DOHH2 (cell line): ENCODE measurements at regions not wholly inside any gene's neighbourhood (a gene's known extent, or its start where the extent isn't known, plus 50 kb on each side); places are given as distances from the start of the nearest gene placed in this dataset.

Experiments
- H3F3A ChIP-seq: fragments of 200-600 bp; sonication (generic), shearing (Covaris generic); 2 replicates; pipeline ENCODE4 v1.6.0; 2016; ENCODE audit warnings: antibody characterized with exemption, mild to moderate bottlenecking; ENCODE audit not compliant: control insufficient read depth, insufficient read depth
- H3K27ac ChIP-seq: fragments of 200-600 bp; sonication (generic); 2 replicates; pipeline ENCODE4 v1.5.1; 2014; ENCODE audit warnings: low read depth, mild to moderate bottlenecking, low read length, moderate library complexity
- H3K27me3 ChIP-seq: fragments of 200-600 bp; sonication (generic); 2 replicates; pipeline ENCODE4 v1.6.1; 2014; ENCODE audit warnings: mild to moderate bottlenecking, low read length, mixed read lengths; ENCODE audit not compliant: control insufficient read depth
- H3K36me3 ChIP-seq: fragments of 200-600 bp; sonication (generic); 2 replicates; pipeline ENCODE4 v1.6.1; 2014; ENCODE audit warnings: mild to moderate bottlenecking, low read length, moderate library complexity, mixed read lengths; ENCODE audit not compliant: control insufficient read depth
- H3K4me1 ChIP-seq: fragments of 200-600 bp; sonication (generic); 2 replicates; pipeline ENCODE4 v1.6.1; 2014; ENCODE audit warnings: mild to moderate bottlenecking, low read length, mixed read lengths; ENCODE audit not compliant: control insufficient read depth
- H3K4me2 ChIP-seq: fragments of 200-600 bp; sonication (generic); 2 replicates; pipeline ENCODE4 v1.6.0; 2014; ENCODE audit warnings: mild to moderate bottlenecking, low read length, moderate library complexity
- H3K4me3 ChIP-seq: fragments of 200-600 bp; sonication (generic); 2 replicates; pipeline ENCODE4 v1.5.1; 2014; ENCODE audit warnings: mild to moderate bottlenecking, low read length, mixed read lengths
- H3K79me2 ChIP-seq: fragments of 200-600 bp; sonication (generic); 2 replicates; pipeline ENCODE4 v1.6.1; 2014; ENCODE audit warnings: mild to moderate bottlenecking, low read length, mixed read lengths; ENCODE audit not compliant: control insufficient read depth
- H3K9me2 ChIP-seq: fragments of 200-600 bp; sonication (generic); replicated peaks from 2 replicates; pipeline ENCODE4 v1.6.1; 2014; ENCODE audit warnings: mild to moderate bottlenecking, low read length, mixed read lengths; ENCODE audit not compliant: control insufficient read depth
- H3K9me3 ChIP-seq: fragments of 200-600 bp; sonication (generic); 2 replicates; pipeline ENCODE4 v1.6.1; 2014; ENCODE audit warnings: antibody characterized with exemption, low read length, mixed read lengths; ENCODE audit not compliant: control insufficient read depth, insufficient read depth
- H4K20me1 ChIP-seq: fragments of 200-600 bp; sonication (generic); 2 replicates; pipeline ENCODE4 v1.6.0; 2014; ENCODE audit warnings: low read depth, mild to moderate bottlenecking, antibody characterized with exemption, low read length, moderate library complexity; ENCODE audit not compliant: control insufficient read depth, insufficient read depth
- EZH2phosphoT487 ChIP-seq: fragments of 200-600 bp; sonication (generic); IDR thresholded peaks from 2 replicates; pipeline ENCODE4 v1.6.1; 2017; ENCODE audit warnings: borderline replicate concordance, mild to moderate bottlenecking, antibody characterized with exemption, low read length, moderate library complexity, mixed read lengths
- TF ChIP-seq, protein P1 (sequence below): fragments of 200-600 bp; sonication (generic); IDR thresholded peaks from one replicate; pipeline ENCODE4 v1.5.1; 2014; ENCODE audit warnings: antibody characterized with exemption, mild to moderate bottlenecking, low read depth, low read length; ENCODE audit not compliant: poor library complexity, severe bottlenecking

DNA sequence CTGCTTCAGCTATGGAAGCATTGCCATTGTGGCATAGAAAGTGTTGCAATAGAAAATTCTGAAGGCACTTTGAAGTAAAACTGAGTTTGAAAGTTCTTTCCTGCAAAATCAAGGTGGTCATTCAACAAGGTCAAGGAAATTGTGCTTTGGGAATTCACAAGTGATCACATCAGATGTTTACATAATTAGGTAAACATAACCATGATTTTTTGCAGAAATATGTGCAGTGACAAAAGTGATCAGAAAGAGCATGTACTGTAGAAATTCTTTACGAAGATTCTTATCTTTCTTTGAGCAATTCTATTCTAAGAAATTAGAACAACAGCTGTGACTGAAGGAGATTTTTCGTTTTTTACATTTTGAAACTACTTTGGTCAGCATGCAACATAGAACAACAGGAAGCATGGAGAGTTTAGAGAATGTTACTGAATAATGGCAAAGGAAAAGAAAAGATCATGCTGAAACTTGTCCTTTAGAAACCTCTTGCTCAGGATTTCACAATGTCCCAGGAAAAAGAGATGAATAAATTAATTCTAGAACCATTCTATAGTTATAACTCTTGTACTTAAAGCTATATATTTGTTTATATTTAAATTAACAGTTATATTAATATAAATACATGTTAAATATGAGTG, 643.4 kb upstream of the ARPP21 start:
- Histone ChIP-seq H3K9me3 (no peaks in the 10 kb centered on the region), H3K36me3 (no peaks in the 10 kb centered on the region), H3K4me1 (no peaks in the 10 kb centered on the region), H3K79me2 (no peaks in the 10 kb centered on the region), H3K4me2 (no peak overlapping the region), H3K9me2 (no peaks in the 10 kb centered on the region), H4K20me1 (no peaks in the 10 kb centered on the region), H3K27me3 (no peaks in the 10 kb centered on the region), H3K27ac (no peak overlapping the region), H3F3A (no peaks in the 10 kb centered on the region), H3K4me3 (no peak overlapping the region)
- TF ChIP-seq, protein P1, sequence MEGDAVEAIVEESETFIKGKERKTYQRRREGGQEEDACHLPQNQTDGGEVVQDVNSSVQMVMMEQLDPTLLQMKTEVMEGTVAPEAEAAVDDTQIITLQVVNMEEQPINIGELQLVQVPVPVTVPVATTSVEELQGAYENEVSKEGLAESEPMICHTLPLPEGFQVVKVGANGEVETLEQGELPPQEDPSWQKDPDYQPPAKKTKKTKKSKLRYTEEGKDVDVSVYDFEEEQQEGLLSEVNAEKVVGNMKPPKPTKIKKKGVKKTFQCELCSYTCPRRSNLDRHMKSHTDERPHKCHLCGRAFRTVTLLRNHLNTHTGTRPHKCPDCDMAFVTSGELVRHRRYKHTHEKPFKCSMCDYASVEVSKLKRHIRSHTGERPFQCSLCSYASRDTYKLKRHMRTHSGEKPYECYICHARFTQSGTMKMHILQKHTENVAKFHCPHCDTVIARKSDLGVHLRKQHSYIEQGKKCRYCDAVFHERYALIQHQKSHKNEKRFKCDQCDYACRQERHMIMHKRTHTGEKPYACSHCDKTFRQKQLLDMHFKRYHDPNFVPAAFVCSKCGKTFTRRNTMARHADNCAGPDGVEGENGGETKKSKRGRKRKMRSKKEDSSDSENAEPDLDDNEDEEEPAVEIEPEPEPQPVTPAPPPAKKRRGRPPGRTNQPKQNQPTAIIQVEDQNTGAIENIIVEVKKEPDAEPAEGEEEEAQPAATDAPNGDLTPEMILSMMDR = no peak
- no peak for TF ChIP-seq EZH2phosphoT487

GRCh38 chr3:34998902-34999301, 640.4 kb upstream of the ARPP21 start:
- H3F3A ChIP-seq = no peaks in the 10 kb centered on the region
- H3K9me2 ChIP-seq = no peaks in the 10 kb centered on the region
- no peak overlapping the region for H3K4me3 ChIP-seq
- H3K79me2 ChIP-seq = no peaks in the 10 kb centered on the region
- no peak for TF ChIP-seq EZH2phosphoT487
- TF ChIP-seq, protein P1 = no peak
- no peak overlapping the region for H3K4me2 ChIP-seq
- no peaks in the 10 kb centered on the region for H3K27me3 ChIP-seq
- H3K36me3 ChIP-seq = no peaks in the 10 kb centered on the region
- H3K27ac ChIP-seq = no peak overlapping the region
- H4K20me1 ChIP-seq = no peaks in the 10 kb centered on the region
- no peaks in the 10 kb centered on the region for H3K9me3 ChIP-seq
- no peaks in the 10 kb centered on the region for H3K4me1 ChIP-seq

GRCh38 chr3:35012214-35012613, 627.1 kb upstream of the ARPP21 start:
- H3F3A ChIP-seq = no peaks in the 10 kb centered on the region
- TF ChIP-seq EZH2phosphoT487 = no peak
- TF ChIP-seq, protein P1 = no peak

More at GRCh38 chr3:35012214-35012613, 627.1 kb upstream of the ARPP21 start:
- no peaks in the 10 kb centered on the region for H3K4me1 ChIP-seq
- no peaks in the 10 kb centered on the region for H4K20me1 ChIP-seq
- no peak overlapping the region for H3K4me2 ChIP-seq
- no peaks in the 10 kb centered on the region for H3K36me3 ChIP-seq
- no peaks in the 10 kb centered on the region for H3K9me2 ChIP-seq
- no peak overlapping the region for H3K27ac ChIP-seq
- H3K27me3 ChIP-seq = no peaks in the 10 kb centered on the region
- H3K4me3 ChIP-seq = no peak overlapping the region
- H3K9me3 ChIP-seq = no peaks in the 10 kb centered on the region
- no peaks in the 10 kb centered on the region for H3K79me2 ChIP-seq
